Tibial nerve (tissue), 3 donors: ENCODE measurements at regions not wholly inside any gene's neighbourhood (a gene's known extent, or its start where the extent isn't known, plus 50 kb on each side); places are given as distances from the start of the nearest gene placed in this dataset.

Source experiments
- POLR2A ChIP-seq, 2 donors: fragments of 450-650 bp; IDR thresholded peaks; one replicate each; pipeline ENCODE4 v1.6.1; 2017; ENCODE audit warnings: antibody characterized with exemption in 2 of 2, mild to moderate bottlenecking in 2 of 2, moderate library complexity in 2 of 2
- TF ChIP-seq, protein P1 (sequence below), 5 experiments: fragments of 200-600 bp in 3 of 5; fragments of 450-650 bp in 2 of 5; sonication (generic) in 3 of 5; IDR thresholded peaks; one replicate each; pipeline ENCODE4 v1.5.1; 2016 to 2019; ENCODE audit warnings: antibody characterized with exemption in 5 of 5, mild to moderate bottlenecking in 3 of 5, moderate library complexity in 2 of 5

DNA sequence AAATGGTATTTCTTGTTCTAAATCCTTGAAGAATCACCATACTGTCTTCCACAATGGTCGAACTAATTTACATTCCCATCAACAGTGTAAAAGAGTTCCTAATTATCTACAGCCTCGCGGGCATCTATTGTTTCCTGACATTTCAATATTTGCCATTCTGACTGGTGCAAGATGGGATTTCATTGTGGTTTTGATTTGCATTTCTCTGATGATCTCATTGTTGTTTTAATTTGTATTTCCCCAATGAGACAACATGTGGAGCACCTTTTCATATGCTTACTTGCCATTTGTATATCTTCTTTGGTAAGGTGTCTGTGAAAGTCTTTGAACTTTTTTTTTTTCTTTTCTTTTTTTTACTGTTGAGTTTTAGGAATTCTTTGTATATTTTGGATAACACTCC lies 473.6 kb downstream of the KCTD16 start:
- no peak for TF ChIP-seq POLR2A (IDR thresholded peaks at IDR 0.05)
- TF ChIP-seq, protein P1, sequence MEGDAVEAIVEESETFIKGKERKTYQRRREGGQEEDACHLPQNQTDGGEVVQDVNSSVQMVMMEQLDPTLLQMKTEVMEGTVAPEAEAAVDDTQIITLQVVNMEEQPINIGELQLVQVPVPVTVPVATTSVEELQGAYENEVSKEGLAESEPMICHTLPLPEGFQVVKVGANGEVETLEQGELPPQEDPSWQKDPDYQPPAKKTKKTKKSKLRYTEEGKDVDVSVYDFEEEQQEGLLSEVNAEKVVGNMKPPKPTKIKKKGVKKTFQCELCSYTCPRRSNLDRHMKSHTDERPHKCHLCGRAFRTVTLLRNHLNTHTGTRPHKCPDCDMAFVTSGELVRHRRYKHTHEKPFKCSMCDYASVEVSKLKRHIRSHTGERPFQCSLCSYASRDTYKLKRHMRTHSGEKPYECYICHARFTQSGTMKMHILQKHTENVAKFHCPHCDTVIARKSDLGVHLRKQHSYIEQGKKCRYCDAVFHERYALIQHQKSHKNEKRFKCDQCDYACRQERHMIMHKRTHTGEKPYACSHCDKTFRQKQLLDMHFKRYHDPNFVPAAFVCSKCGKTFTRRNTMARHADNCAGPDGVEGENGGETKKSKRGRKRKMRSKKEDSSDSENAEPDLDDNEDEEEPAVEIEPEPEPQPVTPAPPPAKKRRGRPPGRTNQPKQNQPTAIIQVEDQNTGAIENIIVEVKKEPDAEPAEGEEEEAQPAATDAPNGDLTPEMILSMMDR (IDR thresholded peaks at IDR 0.05): no peak
